NCI-H187 treated with DMSO at 0.1 percent for 48 hours (cell line): ENCODE measurements at regions not wholly inside any gene's neighbourhood (a gene's known extent, or its start where the extent isn't known, plus 50 kb on each side); places are given as distances from the start of the nearest gene placed in this dataset.
"Not testable (repeated sequence)": the region's sequence is repeated elsewhere in the genome, so short reads cannot be mapped to it uniquely, and the experiment has no call there.

Experiments
- DNase-seq: peaks from one replicate; lab custom pipeline; 2025; lab: John Stamatoyannopoulos, UW

GRCh38 chr16:47858333-47858982 is 297.3 kb downstream of the ABCC12 start:
- peak; percentile 6 for DNase-seq

GRCh38 chr16:47855431-47855830 is 300.4 kb downstream of the ABCC12 start:
- no peak for DNase-seq

GRCh38 chr16:47854737-47855136 is 301.1 kb downstream of the ABCC12 start:
- no peak for DNase-seq

GRCh38 chr16:47852991-47853390 is 302.8 kb downstream of the ABCC12 start:
- no peak for DNase-seq

GRCh38 chr16:47851146-47851545 is 304.6 kb downstream of the ABCC12 start:
- DNase-seq: no peak

GRCh38 chr16:47849736-47850135 is 306.1 kb downstream of the ABCC12 start:
- no peak for DNase-seq

GRCh38 chr16:47848421-47849109 is 307.2 kb downstream of the ABCC12 start:
- no peak for DNase-seq

GRCh38 chr16:47847220-47847970 is 308.4 kb downstream of the ABCC12 start:
- no peak for DNase-seq

GRCh38 chr16:47834485-47835024 is 321.2 kb downstream of the ABCC12 start:
- no peak for DNase-seq

- no peak for DNase-seq
Observed at GRCh38 chr16:47833771-47834170, 322.0 kb downstream of the ABCC12 start.

GRCh38 chr16:47829850-47830600 is 325.8 kb downstream of the ABCC12 start:
- no peak for DNase-seq

GRCh38 chr16:47826070-47826469 is 329.7 kb downstream of the ABCC12 start:
- no peak for DNase-seq

GRCh38 chr16:47817048-47817447 is 338.7 kb downstream of the ABCC12 start:
- DNase-seq: no peak

- DNase-seq: no peak
Observed at GRCh38 chr16:47816511-47816910, 339.3 kb downstream of the ABCC12 start.

GRCh38 chr16:47815655-47816054 is 340.1 kb downstream of the ABCC12 start:
- no peak for DNase-seq

- not testable (repeated sequence) for DNase-seq
Observed at GRCh38 chr16:47811758-47812157, 344.0 kb downstream of the ABCC12 start.

- DNase-seq: no peak
Observed at GRCh38 chr16:47806309-47806847, 345.2 kb downstream of the PHKB start.

GRCh38 chr16:47787696-47788095 is 326.6 kb downstream of the PHKB start:
- no peak for DNase-seq

GRCh38 chr16:47781673-47782072 is 320.5 kb downstream of the PHKB start:
- no peak for DNase-seq

- no peak for DNase-seq
Observed at GRCh38 chr16:47780213-47780875, 319.2 kb downstream of the PHKB start.
